Activated CD8-positive, alpha-beta T cell treated with anti-CD3 and anti-CD28 coated beads, Interleukin-2, amount 10 ng/mL, durations not matched to agents 7 days and 5 days (primary cell): ENCODE measurements at regions not wholly inside any gene's neighbourhood (a gene's known extent, or its start where the extent isn't known, plus 50 kb on each side); places are given as distances from the start of the nearest gene placed in this dataset.
"Not testable (repeated sequence)": the region's sequence is repeated elsewhere in the genome, so short reads cannot be mapped to it uniquely, and the experiment has no call there.

Experiments used
- ATAC-seq: fragments of 150-1000 bp; cut with Tn5 transposase; one replicate; pipeline ENCODE4 v1.10.0; 2021; ENCODE audit warnings: moderate library complexity
- CTCF ChIA-PET: fragments of 350-600 bp; sonication (Branson Sonifier 250); formaldehyde crosslinking; loops from one replicate; lab custom pipeline; 2021; ENCODE audit warnings: antibody characterized with exemption; lab: Charles Lee
- POLR2A ChIA-PET: fragments of 350-600 bp; sonication (Branson Sonifier 250); formaldehyde crosslinking; loops from one replicate; lab custom pipeline; 2021; ENCODE audit warnings: antibody characterized with exemption; lab: Charles Lee
- DNase-seq: peaks from one replicate; pipeline ENCODE4 v3.0.0-alpha.2; 2020
- H3K27ac Mint-ChIP-seq: one replicate; pipeline ENCODE4 v1.8.0; 2021; ENCODE audit warnings: mild to moderate bottlenecking, mixed read lengths
- H3K27me3 Mint-ChIP-seq: one replicate; pipeline ENCODE4 v1.8.0; 2021; ENCODE audit warnings: low read depth, mixed read lengths
- H3K36me3 Mint-ChIP-seq: one replicate; pipeline ENCODE4 v1.8.0; 2021; ENCODE audit warnings: low read depth, mixed read lengths
- H3K4me1 Mint-ChIP-seq: one replicate; pipeline ENCODE4 v1.8.0; 2021; ENCODE audit warnings: low read depth, mixed read lengths
- H3K4me3 Mint-ChIP-seq: one replicate; pipeline ENCODE4 v1.8.0; 2021; ENCODE audit warnings: mild to moderate bottlenecking, mixed read lengths
- H3K9me3 Mint-ChIP-seq: one replicate; pipeline ENCODE4 v1.8.0; 2022; ENCODE audit warnings: mixed read lengths; ENCODE audit not compliant: insufficient read depth

GRCh38 chr15:20342601-20343394 is 198.8 kb downstream of the GOLGA6L6 start:
- POLR2A ChIA-PET, CTCF ChIA-PET, H3K4me1 Mint-ChIP-seq: not testable (repeated sequence)

DNA sequence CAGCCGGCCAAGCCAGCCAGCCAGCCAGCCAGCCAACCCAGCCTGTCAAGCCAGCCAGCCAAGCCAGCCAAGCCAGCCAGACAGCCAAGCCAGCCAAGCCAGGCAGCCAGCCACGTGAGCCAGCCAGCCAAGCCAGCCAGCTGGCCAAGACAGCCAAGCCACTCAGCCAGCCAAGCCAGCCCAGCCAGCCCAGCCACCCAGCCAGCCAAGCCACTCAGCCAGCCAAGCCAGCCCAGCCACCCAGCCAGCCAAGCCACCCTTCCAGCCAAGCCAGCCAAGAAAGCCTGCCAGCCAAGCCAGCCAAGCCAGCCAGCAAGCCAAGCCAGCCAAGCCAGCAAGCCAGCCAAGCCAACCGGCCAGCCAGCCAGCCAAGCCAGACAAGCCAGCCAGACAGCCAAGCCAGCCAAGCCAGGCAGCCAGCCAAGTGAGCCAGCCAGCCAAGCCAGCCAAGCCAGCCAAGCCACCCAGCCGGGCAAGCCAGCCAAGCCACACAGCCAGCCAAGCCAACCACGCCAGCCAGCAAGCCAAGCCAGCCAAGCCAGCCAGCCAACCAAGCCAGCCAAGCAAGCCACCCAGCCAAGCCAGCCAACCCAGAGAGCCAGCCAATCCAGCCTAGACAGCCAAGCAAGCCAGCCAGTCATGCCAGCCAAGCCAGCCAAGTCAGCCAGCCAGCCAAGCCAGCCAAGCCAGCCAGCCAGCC is 199.5 kb downstream of the GOLGA6L6 start:
- no peaks in the 10 kb centered on the region for H3K4me1 Mint-ChIP-seq
- H3K9me3 Mint-ChIP-seq: peaks cover 3% of the 10 kb centered on the region
- ATAC-seq (no peak), DNase-seq (peak; percentile 24)
- no peak overlapping the region for H3K27ac Mint-ChIP-seq
- CTCF ChIA-PET: no interaction called here
- H3K27me3 Mint-ChIP-seq: no peaks in the 10 kb centered on the region
- peaks cover 2% of the 10 kb centered on the region for H3K36me3 Mint-ChIP-seq
- no peak overlapping the region for H3K4me3 Mint-ChIP-seq
- POLR2A ChIA-PET: no interaction called here

More at GRCh38 chr15:20342601-20343394, 198.8 kb downstream of the GOLGA6L6 start:
- not testable (repeated sequence) for H3K27ac Mint-ChIP-seq, ATAC-seq, H3K36me3 Mint-ChIP-seq, H3K9me3 Mint-ChIP-seq, H3K4me3 Mint-ChIP-seq, H3K27me3 Mint-ChIP-seq, DNase-seq

DNA sequence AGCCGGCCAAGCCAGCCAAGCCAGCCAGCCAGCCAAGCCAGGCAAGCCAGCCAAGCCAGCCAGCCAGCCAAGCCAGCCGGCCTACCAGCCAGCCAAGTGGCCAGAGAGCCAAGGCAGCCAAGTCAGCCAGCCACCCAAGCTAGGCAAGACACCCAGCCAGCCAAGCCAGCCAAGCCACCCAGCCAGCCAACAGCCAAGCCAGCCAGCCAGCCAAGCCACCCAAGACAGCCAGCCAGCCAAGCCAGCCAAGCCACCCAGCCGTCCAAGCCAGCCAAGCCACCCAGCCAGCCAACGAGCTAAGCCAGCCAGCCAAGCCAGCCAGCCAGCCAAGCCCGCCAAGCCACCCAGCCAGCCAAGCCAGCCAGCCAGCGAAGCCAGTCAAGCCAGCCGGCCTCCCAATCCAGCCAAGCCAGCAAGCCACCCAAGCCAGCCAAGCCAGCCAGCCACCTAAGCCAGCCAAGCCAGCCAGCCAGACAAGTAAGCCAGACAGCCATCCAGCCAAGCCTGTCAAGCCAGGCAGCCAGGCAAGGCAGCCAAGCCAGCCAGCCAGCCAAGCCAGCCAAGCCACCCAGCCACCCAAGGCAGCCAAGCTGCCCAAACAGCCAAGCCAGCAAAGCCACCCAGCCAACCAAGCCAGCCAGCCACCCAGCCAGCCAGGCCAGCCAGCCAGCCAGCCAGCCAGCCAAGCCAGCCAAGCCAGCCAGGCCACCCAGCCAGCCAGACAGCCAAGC is 200.5 kb downstream of the GOLGA6L6 start:
- H3K27ac Mint-ChIP-seq: no peak overlapping the region
- H3K4me3 Mint-ChIP-seq: no peak overlapping the region
- ATAC-seq (no peak), DNase-seq (peak; percentile 24)
- H3K27me3 Mint-ChIP-seq: no peaks in the 10 kb centered on the region
- CTCF ChIA-PET: no interaction called here
- H3K9me3 Mint-ChIP-seq: peaks cover 4% of the 10 kb centered on the region
- H3K4me1 Mint-ChIP-seq: no peaks in the 10 kb centered on the region
- POLR2A ChIA-PET: no interaction called here
- H3K36me3 Mint-ChIP-seq: peaks cover 3% of the 10 kb centered on the region

DNA sequence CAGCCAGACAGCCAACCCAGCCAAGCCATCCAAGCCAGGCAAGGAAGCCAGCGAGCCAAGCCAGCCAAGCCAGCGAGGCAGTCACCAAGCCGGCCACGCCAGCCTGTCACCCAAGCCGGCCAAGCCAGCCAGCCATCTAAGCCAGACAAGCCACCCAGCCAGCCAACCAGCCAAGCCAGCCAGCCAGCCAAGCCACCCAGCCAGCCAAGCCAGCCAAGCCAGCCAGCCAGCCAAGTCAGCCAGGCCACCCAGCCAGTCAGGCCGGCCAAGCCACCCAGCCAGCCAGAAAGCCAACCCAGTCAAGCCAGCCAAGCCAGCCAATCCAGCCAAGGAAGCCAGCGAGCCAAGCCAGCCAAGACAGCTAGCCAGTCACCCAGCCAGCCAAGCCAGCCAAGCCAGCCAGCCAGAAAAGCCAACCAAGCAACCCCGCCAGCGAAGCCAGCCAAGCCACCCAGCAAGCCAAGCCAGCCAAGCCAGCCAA is 201.2 kb downstream of the GOLGA6L6 start:
- ChIA-PET CTCF (no interaction called here), POLR2A (no interaction called here)
- peaks cover 4% of the 10 kb centered on the region for H3K9me3 Mint-ChIP-seq
- ATAC-seq: no peak
- no peak overlapping the region for H3K4me3 Mint-ChIP-seq
- no peaks in the 10 kb centered on the region for H3K27me3 Mint-ChIP-seq
- DNase-seq: peak; percentile 21
- peaks cover 3% of the 10 kb centered on the region for H3K36me3 Mint-ChIP-seq
- no peaks in the 10 kb centered on the region for H3K4me1 Mint-ChIP-seq
- H3K27ac Mint-ChIP-seq: no peak overlapping the region

DNA sequence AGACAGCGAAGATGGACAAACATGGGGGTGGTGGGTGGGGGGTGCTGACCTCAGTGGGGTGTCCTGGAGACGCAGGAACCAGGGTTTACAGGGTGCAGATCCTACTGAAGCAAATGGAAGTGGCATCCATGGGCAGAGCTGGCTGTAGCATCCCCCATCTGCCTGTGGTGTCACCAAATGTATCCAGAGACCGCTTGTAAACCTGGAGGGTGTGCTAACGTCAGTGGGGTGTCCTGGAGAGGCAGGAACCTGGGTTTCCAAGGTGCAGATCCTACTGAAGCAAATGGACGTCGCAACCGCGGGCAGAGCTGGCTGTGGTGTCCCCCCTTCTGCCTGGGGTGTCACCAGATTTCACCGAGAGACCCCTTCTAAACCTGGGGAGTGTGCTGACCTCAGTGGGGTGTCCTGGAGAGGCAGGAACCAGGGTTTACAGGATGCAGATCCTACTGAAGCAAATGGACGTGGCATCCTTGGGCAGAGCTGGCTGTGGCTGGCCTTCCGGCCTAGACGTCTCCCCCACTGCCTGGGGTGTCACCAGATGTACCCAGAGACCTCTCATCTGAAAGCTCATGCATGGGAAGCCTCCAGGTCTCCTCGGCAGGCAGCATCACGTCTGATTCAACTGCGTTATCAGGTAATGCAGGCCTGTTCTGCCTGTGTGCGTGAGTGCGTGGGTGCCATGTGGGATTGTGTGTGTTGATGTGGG is 202.4 kb downstream of the GOLGA6L6 start:
- H3K9me3 Mint-ChIP-seq, CTCF ChIA-PET, DNase-seq, H3K4me3 Mint-ChIP-seq, H3K27me3 Mint-ChIP-seq, H3K36me3 Mint-ChIP-seq, ATAC-seq, H3K27ac Mint-ChIP-seq, H3K4me1 Mint-ChIP-seq, POLR2A ChIA-PET: not testable (repeated sequence)

DNA sequence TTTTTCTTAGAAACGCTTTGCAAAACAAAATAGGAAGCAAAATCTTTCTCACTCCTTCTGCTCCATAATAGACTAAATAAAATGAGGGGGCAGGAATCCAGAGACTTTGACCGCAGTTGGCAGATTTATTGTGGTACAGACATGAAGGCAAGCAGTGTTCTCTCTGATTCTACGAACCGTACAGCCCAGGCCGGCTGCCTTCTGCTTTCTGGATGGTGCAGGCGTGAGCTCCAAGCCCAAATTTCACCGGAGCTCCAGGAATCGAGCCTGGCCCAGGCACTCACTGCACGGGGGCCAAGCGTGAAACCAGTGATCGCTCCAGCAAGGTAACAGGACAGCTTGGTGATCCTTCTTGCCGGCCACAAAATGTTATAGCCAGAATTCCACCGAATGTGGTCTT is 202.9 kb downstream of the GOLGA6L6 start:
- H3K27me3 Mint-ChIP-seq, H3K9me3 Mint-ChIP-seq, H3K4me3 Mint-ChIP-seq, CTCF ChIA-PET, DNase-seq, ATAC-seq, POLR2A ChIA-PET, H3K36me3 Mint-ChIP-seq, H3K27ac Mint-ChIP-seq, H3K4me1 Mint-ChIP-seq: not testable (repeated sequence)

- DNase-seq, POLR2A ChIA-PET, ATAC-seq, H3K36me3 Mint-ChIP-seq, CTCF ChIA-PET, H3K4me1 Mint-ChIP-seq, H3K27me3 Mint-ChIP-seq, H3K4me3 Mint-ChIP-seq, H3K27ac Mint-ChIP-seq, H3K9me3 Mint-ChIP-seq: not testable (repeated sequence)
These were observed 204.4 kb downstream of the GOLGA6L6 start for GRCh38 chr15:20337238-20337637.

- H3K4me1 Mint-ChIP-seq, DNase-seq, H3K27ac Mint-ChIP-seq, H3K4me3 Mint-ChIP-seq, H3K36me3 Mint-ChIP-seq, ATAC-seq, H3K9me3 Mint-ChIP-seq, H3K27me3 Mint-ChIP-seq, POLR2A ChIA-PET, CTCF ChIA-PET: not testable (repeated sequence)
These were observed 207.1 kb downstream of the GOLGA6L6 start for GRCh38 chr15:20334451-20334850.

DNA sequence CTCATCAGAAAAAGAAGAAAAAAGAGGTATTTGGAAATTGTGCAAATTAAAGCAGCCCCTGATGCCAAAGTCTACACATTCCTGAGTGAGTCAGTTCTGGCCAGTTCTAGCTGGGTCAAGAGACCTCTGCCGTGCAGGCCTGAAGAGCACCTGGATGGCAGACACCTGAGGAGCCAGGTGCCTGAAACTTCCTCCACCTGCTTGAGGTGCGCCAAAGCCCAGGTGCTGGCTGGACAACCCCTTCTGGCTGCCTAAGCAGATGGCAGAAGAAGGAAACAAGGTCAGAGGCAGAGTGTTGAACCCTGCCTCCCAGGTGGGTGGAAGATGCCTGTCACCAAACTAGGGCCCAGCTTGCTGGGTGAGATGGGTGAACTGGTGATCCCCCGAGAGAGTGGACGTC is 215.8 kb downstream of the GOLGA6L6 start:
- H3K36me3 Mint-ChIP-seq, H3K4me1 Mint-ChIP-seq, H3K27me3 Mint-ChIP-seq, H3K9me3 Mint-ChIP-seq, ATAC-seq, DNase-seq, CTCF ChIA-PET, H3K4me3 Mint-ChIP-seq, POLR2A ChIA-PET, H3K27ac Mint-ChIP-seq: not testable (repeated sequence)

GRCh38 chr15:20317132-20317531 is 224.5 kb downstream of the GOLGA6L6 start:
- H3K4me1 Mint-ChIP-seq, POLR2A ChIA-PET, DNase-seq, H3K9me3 Mint-ChIP-seq, H3K27me3 Mint-ChIP-seq, H3K36me3 Mint-ChIP-seq, H3K4me3 Mint-ChIP-seq, ATAC-seq, H3K27ac Mint-ChIP-seq, CTCF ChIA-PET: not testable (repeated sequence)

GRCh38 chr15:20311014-20311680 is 230.5 kb downstream of the GOLGA6L6 start:
- H3K27ac Mint-ChIP-seq, ATAC-seq, H3K9me3 Mint-ChIP-seq, H3K27me3 Mint-ChIP-seq, CTCF ChIA-PET, DNase-seq, POLR2A ChIA-PET, H3K4me1 Mint-ChIP-seq, H3K4me3 Mint-ChIP-seq, H3K36me3 Mint-ChIP-seq: not testable (repeated sequence)
